GM20000 (cell line): ENCODE measurements at regions not wholly inside any gene's neighbourhood (a gene's known extent, or its start where the extent isn't known, plus 50 kb on each side); places are given as distances from the start of the nearest gene placed in this dataset.

Experiments
- DNase-seq: peaks from one replicate; pipeline ENCODE4 v3.0.0; 2012; ENCODE audit warnings: low spot score
- TF ChIP-seq, protein P1 (sequence below): IDR thresholded peaks from 2 replicates; pipeline ENCODE4 v1.5.1; 2012; ENCODE audit warnings: mild to moderate bottlenecking, control low read depth; ENCODE audit errors: extremely low read depth, missing control alignments

DNA sequence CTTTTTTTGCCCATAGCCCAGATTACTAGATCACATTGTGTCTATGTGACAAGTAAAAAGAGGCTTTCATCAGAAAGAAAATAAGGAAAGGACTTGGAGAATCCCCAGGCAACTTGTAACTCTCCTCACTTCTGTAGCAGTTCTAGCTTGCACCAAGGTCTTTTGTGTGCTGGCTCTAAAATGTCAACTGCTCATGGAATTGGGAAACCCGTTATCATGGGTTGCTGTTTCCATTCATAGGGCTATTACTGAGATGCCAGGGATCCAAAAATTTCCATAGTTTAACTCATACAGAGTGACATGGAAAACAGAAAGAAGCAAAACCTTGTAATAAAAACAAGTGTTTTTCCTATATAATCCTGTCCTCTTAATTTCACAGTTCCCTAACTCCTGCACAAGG is 123.9 kb upstream of the FBXL7 start:
- TF ChIP-seq, protein P1, sequence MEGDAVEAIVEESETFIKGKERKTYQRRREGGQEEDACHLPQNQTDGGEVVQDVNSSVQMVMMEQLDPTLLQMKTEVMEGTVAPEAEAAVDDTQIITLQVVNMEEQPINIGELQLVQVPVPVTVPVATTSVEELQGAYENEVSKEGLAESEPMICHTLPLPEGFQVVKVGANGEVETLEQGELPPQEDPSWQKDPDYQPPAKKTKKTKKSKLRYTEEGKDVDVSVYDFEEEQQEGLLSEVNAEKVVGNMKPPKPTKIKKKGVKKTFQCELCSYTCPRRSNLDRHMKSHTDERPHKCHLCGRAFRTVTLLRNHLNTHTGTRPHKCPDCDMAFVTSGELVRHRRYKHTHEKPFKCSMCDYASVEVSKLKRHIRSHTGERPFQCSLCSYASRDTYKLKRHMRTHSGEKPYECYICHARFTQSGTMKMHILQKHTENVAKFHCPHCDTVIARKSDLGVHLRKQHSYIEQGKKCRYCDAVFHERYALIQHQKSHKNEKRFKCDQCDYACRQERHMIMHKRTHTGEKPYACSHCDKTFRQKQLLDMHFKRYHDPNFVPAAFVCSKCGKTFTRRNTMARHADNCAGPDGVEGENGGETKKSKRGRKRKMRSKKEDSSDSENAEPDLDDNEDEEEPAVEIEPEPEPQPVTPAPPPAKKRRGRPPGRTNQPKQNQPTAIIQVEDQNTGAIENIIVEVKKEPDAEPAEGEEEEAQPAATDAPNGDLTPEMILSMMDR: no peak
- no peak for DNase-seq

DNA sequence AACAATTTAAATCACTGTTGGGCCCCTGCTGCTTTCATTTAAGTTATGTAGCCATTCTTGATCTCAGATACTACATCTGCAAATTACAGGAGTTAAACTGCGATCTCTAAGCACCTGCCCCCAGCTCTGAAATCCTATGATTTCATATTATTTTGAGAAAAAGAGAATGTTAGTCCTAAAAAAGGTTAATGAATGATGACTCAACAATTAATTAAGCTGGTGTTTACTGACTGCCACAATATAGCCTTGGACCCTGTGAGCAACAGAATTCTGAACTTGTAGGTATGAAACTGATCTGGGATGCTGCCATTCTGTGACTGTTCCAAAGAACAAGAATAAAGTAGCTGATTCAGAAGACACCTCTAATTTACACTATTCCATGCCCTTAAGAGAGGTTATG is 124.4 kb upstream of the FBXL7 start:
- no peak for DNase-seq
- TF ChIP-seq, protein P1: no peak

DNA sequence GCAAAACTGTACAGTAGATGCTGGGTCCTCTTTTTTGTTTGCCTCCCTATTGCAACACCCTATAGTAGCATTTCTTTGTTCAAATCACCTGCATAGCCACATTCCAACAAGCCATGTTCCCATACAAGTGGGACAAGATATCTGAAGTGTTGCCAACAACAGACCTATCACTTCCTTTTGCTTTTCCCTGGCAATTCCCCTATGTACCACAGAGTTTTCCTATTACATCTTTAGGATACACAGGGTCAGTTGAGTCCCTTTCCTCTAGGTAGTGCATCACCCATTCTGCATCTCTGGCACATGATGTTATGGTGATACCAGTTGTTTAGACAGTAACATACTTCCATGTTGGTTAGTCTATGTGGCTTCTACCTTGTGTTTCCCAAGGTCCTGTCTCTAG is 125.1 kb upstream of the FBXL7 start:
- TF ChIP-seq, protein P1: no peak
- no peak for DNase-seq

DNA sequence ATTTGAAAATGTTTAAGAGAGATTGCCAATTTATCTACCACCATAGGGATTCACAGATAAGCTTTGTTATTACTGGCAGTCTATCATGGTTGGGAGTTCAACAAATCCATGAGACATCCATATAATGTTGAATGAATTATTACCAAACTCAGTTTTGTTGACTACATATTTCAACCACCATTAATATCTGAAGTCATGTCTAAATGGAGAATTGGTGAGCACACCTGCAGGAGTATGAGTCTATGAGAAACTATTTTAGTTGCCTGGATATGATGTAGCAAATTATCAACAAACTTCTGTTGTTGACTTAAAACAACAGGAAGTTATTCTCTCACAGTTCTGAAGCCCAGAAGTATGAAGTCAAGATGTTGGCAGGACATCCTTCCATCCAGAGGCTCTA is 126.8 kb upstream of the FBXL7 start:
- no peak for DNase-seq
- TF ChIP-seq, protein P1: no peak

DNA sequence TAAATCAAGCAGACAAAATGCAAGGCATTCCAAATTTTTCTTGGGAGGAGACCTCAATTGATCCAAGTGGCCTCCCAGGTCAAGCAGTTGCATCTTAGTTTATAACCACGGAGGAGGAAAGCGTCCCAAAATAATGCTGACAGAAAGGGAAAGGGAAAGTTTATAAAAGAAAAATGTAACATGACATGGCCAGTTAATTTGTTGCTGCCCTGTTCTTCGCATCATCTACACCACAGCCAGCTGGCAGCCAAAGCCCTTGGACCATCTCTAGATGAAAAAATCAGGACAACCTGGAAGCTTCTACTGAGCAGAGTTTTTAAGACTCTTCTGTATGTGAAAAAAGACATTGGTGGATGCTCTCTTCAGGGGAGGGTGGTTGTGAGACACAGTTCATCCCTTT is 128.8 kb upstream of the FBXL7 start:
- no peak for DNase-seq
- TF ChIP-seq, protein P1: no peak

DNA sequence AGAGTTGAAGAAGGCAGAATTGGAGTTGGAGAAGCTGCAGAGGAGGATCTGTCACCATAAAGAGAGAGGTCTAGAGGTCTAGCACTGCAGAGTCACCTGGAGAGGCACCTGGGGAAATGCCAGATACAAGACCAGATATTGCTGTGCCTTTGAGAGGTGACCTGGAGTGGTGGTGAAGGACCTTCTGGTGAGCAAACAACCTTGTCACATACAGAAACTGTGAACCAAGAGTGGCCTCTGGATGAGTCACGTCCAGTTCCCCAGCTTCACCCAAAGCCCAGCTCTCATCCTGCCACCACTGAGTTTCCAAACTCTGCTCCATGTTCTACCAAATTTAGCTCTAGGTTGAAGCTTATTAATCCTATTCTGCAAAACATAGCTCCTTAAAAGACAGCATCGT is 131.1 kb upstream of the FBXL7 start:
- no peak for DNase-seq
- TF ChIP-seq, protein P1: no peak

DNA sequence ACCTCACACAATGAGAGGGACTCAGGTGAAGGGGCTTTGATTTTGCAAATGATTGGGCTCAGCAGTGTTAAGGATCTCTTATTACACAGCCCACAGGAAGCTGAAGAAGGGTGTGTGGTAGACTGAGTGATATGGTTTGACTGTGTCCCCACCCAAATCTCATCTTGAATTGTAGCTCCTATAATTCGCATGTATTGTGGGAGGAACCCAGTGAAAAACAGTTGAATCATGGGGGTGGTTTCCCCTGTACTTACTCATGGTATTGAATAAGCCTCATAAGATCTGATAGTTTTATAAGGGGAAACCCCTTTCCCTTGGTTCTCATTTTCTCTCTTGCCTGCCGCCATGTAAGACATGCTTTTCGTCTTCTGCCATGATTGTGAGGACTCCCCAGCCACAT is 132.5 kb upstream of the FBXL7 start:
- no peak for DNase-seq
- TF ChIP-seq, protein P1: no peak
